ENCODE measurements at regions not wholly inside any gene's neighbourhood (a gene's known extent, or its start where the extent isn't known, plus 50 kb on each side); places are given as distances from the start of the nearest gene placed in this dataset.
"Not testable (repeated sequence)": the region's sequence is repeated elsewhere in the genome, so short reads cannot be mapped to it uniquely, and the experiment has no call there.

GRCh38 chr20:29755854-29756498, 1501.5 kb upstream of the DEFB115 start:
- DNase-seq (ENCODE audit: low read depth, low spot score); CTCF ChIA-PET; H3K4me3 ChIP-seq (ENCODE audit: low read depth, low read length); POLR2A ChIA-PET: not testable (repeated sequence)

- no peak overlapping the region for H3K4me3 ChIP-seq (ENCODE audit: low read depth, low read length)
- ChIA-PET POLR2A (no interaction called here), CTCF (no interaction called here)
- TF ChIP-seq CTCF (IDR thresholded peaks at IDR 0.05; ENCODE audit: insufficient read depth, low read length, missing control alignments), result no peak
- no peak for DNase-seq (ENCODE audit: low read depth, low spot score)
Measured at GRCh38 chr20:29756664-29757063, 1500.8 kb upstream of the DEFB115 start.

GRCh38 chr20:29761621-29762385, 1495.7 kb upstream of the DEFB115 start:
- POLR2A ChIA-PET; H3K4me3 ChIP-seq (ENCODE audit: low read depth, low read length); DNase-seq (ENCODE audit: low read depth, low spot score); CTCF ChIA-PET: not testable (repeated sequence)

- ChIA-PET CTCF (no interaction called here), POLR2A (no interaction called here)
- DNase-seq (ENCODE audit: low read depth, low spot score), result no peak
- no peak for TF ChIP-seq CTCF (IDR thresholded peaks at IDR 0.05; ENCODE audit: insufficient read depth, low read length, missing control alignments)
- H3K4me3 ChIP-seq (ENCODE audit: low read depth, low read length), result no peak overlapping the region
Measured at GRCh38 chr20:29762620-29763019, 1494.8 kb upstream of the DEFB115 start.

- no peak overlapping the region for H3K4me3 ChIP-seq (ENCODE audit: low read depth, low read length)
- no peak for DNase-seq (ENCODE audit: low read depth, low spot score)
- CTCF ChIA-PET, result no interaction called here
- POLR2A ChIA-PET, result no interaction called here
- no peak for TF ChIP-seq CTCF (IDR thresholded peaks at IDR 0.05; ENCODE audit: insufficient read depth, low read length, missing control alignments)
Measured at GRCh38 chr20:29763821-29764511, 1493.5 kb upstream of the DEFB115 start.

- DNase-seq (ENCODE audit: low read depth, low spot score); POLR2A ChIA-PET; CTCF ChIA-PET; H3K4me3 ChIP-seq (ENCODE audit: low read depth, low read length): not testable (repeated sequence)
Measured at GRCh38 chr20:29764922-29765610, 1492.4 kb upstream of the DEFB115 start.

- CTCF ChIA-PET; DNase-seq (ENCODE audit: low read depth, low spot score); H3K4me3 ChIP-seq (ENCODE audit: low read depth, low read length); POLR2A ChIA-PET: not testable (repeated sequence)
Measured at GRCh38 chr20:29778033-29778432, 1479.4 kb upstream of the DEFB115 start.

- DNase-seq (ENCODE audit: low read depth, low spot score); H3K4me3 ChIP-seq (ENCODE audit: low read depth, low read length); CTCF ChIA-PET; POLR2A ChIA-PET: not testable (repeated sequence)
Measured at GRCh38 chr20:29781217-29781616, 1476.2 kb upstream of the DEFB115 start.

GRCh38 chr20:29781891-29782290, 1475.6 kb upstream of the DEFB115 start:
- DNase-seq (ENCODE audit: low read depth, low spot score); POLR2A ChIA-PET; H3K4me3 ChIP-seq (ENCODE audit: low read depth, low read length); CTCF ChIA-PET: not testable (repeated sequence)

- DNase-seq (ENCODE audit: low read depth, low spot score); H3K4me3 ChIP-seq (ENCODE audit: low read depth, low read length); CTCF ChIA-PET; POLR2A ChIA-PET: not testable (repeated sequence)
Measured at GRCh38 chr20:29787456-29787855, 1470.0 kb upstream of the DEFB115 start.
